Prostate gland (tissue), 2 donors: ENCODE measurements at regions not wholly inside any gene's neighbourhood (a gene's known extent, or its start where the extent isn't known, plus 50 kb on each side); places are given as distances from the start of the nearest gene placed in this dataset.

Experiments
- POLR2A ChIP-seq: fragments of 450-650 bp; IDR thresholded peaks from one replicate; pipeline ENCODE4 v1.6.1; 2016; ENCODE audit warnings: antibody characterized with exemption, mild to moderate bottlenecking
- POLR2AphosphoS5 ChIP-seq: sonication (generic); formaldehyde crosslinking; IDR thresholded peaks from one replicate; pipeline ENCODE4 v1.6.1; 2017; ENCODE audit warnings: antibody characterized with exemption
- TF ChIP-seq, protein P1 (sequence below), 4 experiments: fragments of 200-600 bp in 2 of 4; fragments of 450-650 bp in 2 of 4; sonication (generic) in 2 of 4; IDR thresholded peaks; 1 replicate in 3 of 4; 2 replicates in 1 of 4; pipeline ENCODE4 v1.5.1; 2016 to 2019; ENCODE audit warnings: antibody characterized with exemption in 4 of 4, mild to moderate bottlenecking in 2 of 4, moderate library complexity in 2 of 4

GRCh38 chr1:226466296-226466695 is 58.4 kb upstream of the PARP1 start:
- TF ChIP-seq, protein P1, sequence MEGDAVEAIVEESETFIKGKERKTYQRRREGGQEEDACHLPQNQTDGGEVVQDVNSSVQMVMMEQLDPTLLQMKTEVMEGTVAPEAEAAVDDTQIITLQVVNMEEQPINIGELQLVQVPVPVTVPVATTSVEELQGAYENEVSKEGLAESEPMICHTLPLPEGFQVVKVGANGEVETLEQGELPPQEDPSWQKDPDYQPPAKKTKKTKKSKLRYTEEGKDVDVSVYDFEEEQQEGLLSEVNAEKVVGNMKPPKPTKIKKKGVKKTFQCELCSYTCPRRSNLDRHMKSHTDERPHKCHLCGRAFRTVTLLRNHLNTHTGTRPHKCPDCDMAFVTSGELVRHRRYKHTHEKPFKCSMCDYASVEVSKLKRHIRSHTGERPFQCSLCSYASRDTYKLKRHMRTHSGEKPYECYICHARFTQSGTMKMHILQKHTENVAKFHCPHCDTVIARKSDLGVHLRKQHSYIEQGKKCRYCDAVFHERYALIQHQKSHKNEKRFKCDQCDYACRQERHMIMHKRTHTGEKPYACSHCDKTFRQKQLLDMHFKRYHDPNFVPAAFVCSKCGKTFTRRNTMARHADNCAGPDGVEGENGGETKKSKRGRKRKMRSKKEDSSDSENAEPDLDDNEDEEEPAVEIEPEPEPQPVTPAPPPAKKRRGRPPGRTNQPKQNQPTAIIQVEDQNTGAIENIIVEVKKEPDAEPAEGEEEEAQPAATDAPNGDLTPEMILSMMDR (IDR thresholded peaks at IDR 0.05), result no peak
- no peak for TF ChIP-seq POLR2AphosphoS5
- no peak for TF ChIP-seq POLR2A
